ENCODE measurements at regions not wholly inside any gene's neighbourhood (a gene's known extent, or its start where the extent isn't known, plus 50 kb on each side); places are given as distances from the start of the nearest gene placed in this dataset.

GRCh38 chr10:128222332-128222849 lies 96.2 kb upstream of the MKI67 start:
- intact Hi-C loops (cut with DNase I) = no loop called here
- peaks cover 0 to 9% (median 0%) of the 10 kb centered on the region in 12 donors for H3K4me1 ChIP-seq
- H3K27me3 ChIP-seq = peaks cover 0 to 6% (median 0%) of the 10 kb centered on the region in 9 donors
- H3K9me3 ChIP-seq = no peaks in the 10 kb centered on the region
- no peak for DNase-seq
- ATAC-seq = no peak
- H3K36me3 ChIP-seq = no peaks in the 10 kb centered on the region
- TF ChIP-seq CTCF (IDR thresholded peaks at IDR 0.05) = no peak
- TF ChIP-seq POLR2A (IDR thresholded peaks at IDR 0.05) = no peak
- 79 to 83% (median 81%) methylated on average over 11 of the region's 11 CpGs for WGBS, 4 donors
- no peak overlapping the region for H3K4me3 ChIP-seq
- no peak overlapping the region for H3K27ac ChIP-seq

GRCh38 chr10:128230401-128230800 lies 104.2 kb upstream of the MKI67 start:
- intact Hi-C loops (cut with DNase I) = no loop called here
- DNase-seq (no peak), ATAC-seq (no peak)
- Histone ChIP-seq H3K9me3 (peaks cover 0 to 20% (median 8%) of the 10 kb centered on the region in 12 donors), H3K27ac (no peak overlapping the region), H3K27me3 (peaks cover 0 to 20% (median 0%) of the 10 kb centered on the region in 9 donors), H3K36me3 (no peaks in the 10 kb centered on the region), H3K4me3 (no peak overlapping the region), H3K4me1 (no peaks in the 10 kb centered on the region)
- TF ChIP-seq CTCF (IDR thresholded peaks at IDR 0.05) = no peak
- TF ChIP-seq POLR2A (IDR thresholded peaks at IDR 0.05) = no peak

GRCh38 chr10:128233422-128233821 lies 107.2 kb upstream of the MKI67 start:
- no peak overlapping the region for H3K4me3 ChIP-seq
- intact Hi-C loops (cut with DNase I) = no loop called here
- TF ChIP-seq CTCF (IDR thresholded peaks at IDR 0.05) (no peak), POLR2A (IDR thresholded peaks at IDR 0.05) (no peak)
- H3K4me1 ChIP-seq = no peaks in the 10 kb centered on the region
- no peak overlapping the region for H3K27ac ChIP-seq
- no peak for ATAC-seq
- peaks cover 0 to 37% (median 4%) of the 10 kb centered on the region in 9 donors for H3K27me3 ChIP-seq
- H3K9me3 ChIP-seq = peaks cover 0 to 20% (median 8%) of the 10 kb centered on the region in 12 donors
- WGBS, 4 donors = 75 to 91% (median 83%) methylated on average over 2 of the region's 2 CpGs
- H3K36me3 ChIP-seq = no peaks in the 10 kb centered on the region
- no peak for DNase-seq

- H3K9me3 ChIP-seq = peaks cover 0 to 15% (median 8%) of the 10 kb centered on the region in 12 donors
- intact Hi-C loops (cut with DNase I) = no loop called here
- ATAC-seq = no peak
- TF ChIP-seq CTCF (IDR thresholded peaks at IDR 0.05) (no peak), POLR2A (IDR thresholded peaks at IDR 0.05) (no peak)
- H3K4me3 ChIP-seq = no peak overlapping the region
- DNase-seq = no peak
- peaks cover 0 to 30% (median 0%) of the 10 kb centered on the region in 9 donors for H3K27me3 ChIP-seq
- H3K36me3 ChIP-seq = no peaks in the 10 kb centered on the region
- H3K27ac ChIP-seq = no peak overlapping the region
- WGBS, 4 donors = 73 to 80% (median 76%) methylated on average over 4 to 5 of the region's 5 CpGs
- no peaks in the 10 kb centered on the region for H3K4me1 ChIP-seq
Measured at GRCh38 chr10:128237710-128238109, 111.5 kb upstream of the MKI67 start.
